Activated CD8-positive, alpha-beta memory T cell treated with anti-CD3 and anti-CD28 coated beads, Interleukin-2, amount 50 U/mL, for 1 hour (primary cell): ENCODE measurements at regions not wholly inside any gene's neighbourhood (a gene's known extent, or its start where the extent isn't known, plus 50 kb on each side); places are given as distances from the start of the nearest gene placed in this dataset.
"Not testable (repeated sequence)": the region's sequence is repeated elsewhere in the genome, so short reads cannot be mapped to it uniquely, and the experiment has no call there.

Experiments used
- DNase-seq: peaks from one replicate; pipeline ENCODE4 v3.0.0-alpha.2; 2020; ENCODE audit errors: extremely low read depth

- DNase-seq, result no peak
Measured at GRCh38 chr21:23026878-23027277, 2028.7 kb downstream of the NCAM2 start.

GRCh38 chr21:23039846-23040245 is 2041.6 kb downstream of the NCAM2 start:
- DNase-seq, result no peak

DNA sequence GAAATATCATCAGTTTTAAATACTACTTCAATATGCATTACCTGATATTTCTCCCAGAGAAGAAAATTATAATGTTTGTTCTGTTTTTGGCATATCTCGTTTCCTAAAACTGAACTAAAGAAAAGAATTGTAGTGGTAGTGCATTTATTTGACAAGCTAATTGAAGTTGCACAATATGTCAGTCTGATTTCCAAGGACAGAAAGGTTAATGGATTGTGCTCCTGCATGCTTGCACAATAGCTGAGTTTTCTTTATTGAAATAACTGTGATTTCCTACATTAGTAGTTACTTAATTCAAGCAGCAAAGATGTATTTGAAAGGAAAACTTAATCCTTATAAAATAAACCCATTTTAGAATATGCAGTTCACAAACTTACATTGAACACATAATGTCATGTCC is 2047.7 kb downstream of the NCAM2 start:
- DNase-seq, result no peak

DNA sequence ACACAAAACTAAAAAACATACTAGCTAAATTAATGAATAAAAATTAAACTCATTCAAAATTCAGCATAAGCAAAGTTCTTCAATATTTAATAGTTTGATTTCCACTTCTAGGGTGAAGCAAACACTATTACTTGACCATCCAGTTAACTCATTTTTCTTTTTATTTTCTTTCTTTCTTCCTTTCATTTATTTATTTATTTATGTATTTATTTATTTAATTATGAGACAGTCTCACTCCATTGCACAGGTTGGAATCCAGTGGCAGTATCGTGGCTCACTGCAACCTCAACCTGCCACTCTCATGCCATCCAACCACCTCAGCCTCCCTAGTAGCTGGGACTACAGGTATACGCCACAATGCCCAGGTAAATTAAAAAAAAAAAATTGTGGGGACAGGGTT is 2069.5 kb downstream of the NCAM2 start:
- DNase-seq, result no peak

GRCh38 chr21:23083242-23083641 is 2085.0 kb downstream of the NCAM2 start:
- no peak for DNase-seq

DNA sequence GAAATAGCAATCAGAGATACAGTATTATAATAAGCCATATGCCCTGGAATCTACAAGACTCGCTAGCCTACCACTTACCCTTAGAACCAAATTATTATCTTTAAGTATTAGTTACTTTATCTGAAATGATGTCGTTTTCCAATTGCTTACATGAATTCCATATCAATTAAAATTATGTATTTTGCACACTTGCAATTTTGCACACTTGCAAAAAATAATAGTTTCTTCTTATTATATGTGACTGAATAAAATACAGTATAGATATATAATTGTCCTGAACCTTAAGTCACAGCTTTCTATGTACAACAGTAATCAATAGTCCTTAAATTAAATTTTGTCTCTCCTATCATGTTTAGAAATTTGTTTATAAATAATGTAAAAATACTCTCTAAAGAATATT is 2095.1 kb downstream of the NCAM2 start:
- DNase-seq, result no peak

- DNase-seq, result no peak
Measured at GRCh38 chr21:23099185-23099584, 2101.0 kb downstream of the NCAM2 start.

GRCh38 chr21:23101111-23101510 is 2102.9 kb downstream of the NCAM2 start:
- DNase-seq, result no peak

- no peak for DNase-seq
Measured at GRCh38 chr21:23108533-23108932, 2110.3 kb downstream of the NCAM2 start.

DNA sequence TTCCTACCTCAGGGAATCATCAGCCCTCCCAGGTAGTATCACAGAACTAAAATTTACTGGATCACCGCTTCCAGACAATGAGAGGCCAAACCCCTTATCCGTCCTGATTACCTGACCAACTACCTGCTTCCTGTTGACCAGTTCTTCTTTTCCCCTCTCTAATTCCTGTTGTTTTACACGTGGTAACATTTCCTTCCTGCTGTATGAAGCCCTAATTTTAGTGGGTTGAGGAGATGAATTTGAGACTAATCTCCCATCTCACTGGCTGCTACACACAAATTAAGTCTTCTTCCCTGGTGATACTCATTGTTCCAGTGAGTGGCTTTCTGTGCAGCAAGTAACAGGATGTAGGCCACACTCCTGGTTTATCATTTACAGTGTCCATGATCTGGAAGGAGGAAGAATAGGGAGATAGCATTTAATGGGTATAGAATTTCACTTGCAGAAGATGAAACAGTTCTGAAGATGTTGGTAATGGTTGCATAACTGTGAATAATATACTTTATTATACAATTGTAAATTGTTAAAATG is 2112.9 kb downstream of the NCAM2 start:
- DNase-seq, result no peak

- DNase-seq, result no peak
Measured at GRCh38 chr21:23119491-23119890, 2121.3 kb downstream of the NCAM2 start.

DNA sequence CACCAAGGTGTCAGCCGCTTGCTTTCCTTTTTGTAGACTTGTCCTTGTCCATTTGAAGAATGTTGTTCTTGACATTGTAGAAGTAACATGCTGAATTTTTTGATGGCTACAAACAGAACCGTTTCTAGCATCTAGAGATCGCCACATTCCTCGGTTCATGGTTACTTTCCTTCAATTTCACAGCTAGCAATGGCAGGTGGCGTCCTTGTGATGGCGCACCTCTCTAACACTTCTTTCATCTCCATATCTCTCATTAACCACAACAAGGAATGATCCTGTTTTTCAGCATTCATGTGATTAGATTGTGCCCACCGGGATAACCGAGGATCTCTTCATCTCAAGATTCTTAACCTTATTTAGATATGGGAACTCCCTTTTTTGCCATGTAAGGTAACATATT is 2129.8 kb downstream of the NCAM2 start:
- no peak for DNase-seq

DNA sequence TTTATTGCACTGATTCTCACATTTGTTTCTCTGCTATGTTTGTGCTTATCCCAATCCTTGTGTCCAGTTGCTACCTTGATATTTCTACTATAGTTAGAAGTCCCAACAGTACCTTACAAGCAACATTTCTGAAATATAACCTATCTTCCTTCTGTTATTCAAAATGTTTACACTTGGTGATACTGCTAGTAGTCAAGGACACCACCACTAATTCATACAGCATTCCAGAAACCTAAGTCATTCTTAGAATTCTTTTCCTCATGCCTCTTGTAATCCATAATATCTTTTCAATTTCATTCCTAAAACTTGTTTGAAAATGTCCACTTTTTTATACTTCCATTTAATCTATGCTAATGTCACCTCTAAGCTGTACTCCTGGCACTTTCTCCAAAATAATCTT is 2132.1 kb downstream of the NCAM2 start:
- DNase-seq, result no peak

GRCh38 chr21:23131177-23131576 is 2133.0 kb downstream of the NCAM2 start:
- no peak for DNase-seq

DNA sequence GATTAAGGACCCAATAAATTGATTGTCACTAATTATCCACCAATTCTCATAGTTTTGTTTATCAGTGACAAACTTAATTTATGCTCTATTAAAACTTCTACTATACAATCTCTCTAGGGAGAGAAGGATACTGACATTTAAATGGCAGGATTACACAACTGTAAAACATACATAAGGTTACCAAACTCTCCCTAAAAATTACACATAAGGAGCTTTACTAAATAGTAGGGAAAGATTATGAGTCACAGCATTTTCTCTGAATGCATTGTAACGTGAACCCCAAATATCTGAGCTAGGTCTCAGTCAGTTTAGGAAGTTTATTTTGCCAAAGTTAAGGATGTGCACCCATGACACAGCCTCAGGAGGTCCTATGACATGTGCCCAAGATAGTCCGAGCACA is 2140.6 kb downstream of the NCAM2 start:
- no peak for DNase-seq

- no peak for DNase-seq
Measured at GRCh38 chr21:23152130-23152529, 2153.9 kb downstream of the NCAM2 start.

GRCh38 chr21:23153842-23154241 is 2155.6 kb downstream of the NCAM2 start:
- DNase-seq, result not testable (repeated sequence)

GRCh38 chr21:23155281-23155680 is 2157.1 kb downstream of the NCAM2 start:
- no peak for DNase-seq

DNA sequence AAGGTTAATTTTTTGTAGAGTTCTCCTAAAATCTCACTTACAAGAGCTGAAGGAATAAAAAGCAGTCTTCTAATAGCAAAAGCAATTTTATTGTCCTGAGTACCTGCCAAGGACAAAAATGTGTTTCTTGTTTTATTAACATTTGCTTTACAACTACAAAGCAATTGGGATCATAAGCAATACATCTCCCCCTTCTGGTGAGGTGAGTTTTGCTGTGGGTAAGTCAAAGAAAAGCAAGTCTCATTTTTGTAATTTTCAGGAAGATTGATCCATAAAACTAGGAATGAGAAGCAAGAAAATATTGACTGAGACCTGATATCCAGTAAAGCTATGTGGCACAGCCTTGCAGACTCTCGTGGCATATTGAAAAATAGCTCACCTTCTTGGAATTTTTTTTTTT is 2162.7 kb downstream of the NCAM2 start:
- no peak for DNase-seq

DNA sequence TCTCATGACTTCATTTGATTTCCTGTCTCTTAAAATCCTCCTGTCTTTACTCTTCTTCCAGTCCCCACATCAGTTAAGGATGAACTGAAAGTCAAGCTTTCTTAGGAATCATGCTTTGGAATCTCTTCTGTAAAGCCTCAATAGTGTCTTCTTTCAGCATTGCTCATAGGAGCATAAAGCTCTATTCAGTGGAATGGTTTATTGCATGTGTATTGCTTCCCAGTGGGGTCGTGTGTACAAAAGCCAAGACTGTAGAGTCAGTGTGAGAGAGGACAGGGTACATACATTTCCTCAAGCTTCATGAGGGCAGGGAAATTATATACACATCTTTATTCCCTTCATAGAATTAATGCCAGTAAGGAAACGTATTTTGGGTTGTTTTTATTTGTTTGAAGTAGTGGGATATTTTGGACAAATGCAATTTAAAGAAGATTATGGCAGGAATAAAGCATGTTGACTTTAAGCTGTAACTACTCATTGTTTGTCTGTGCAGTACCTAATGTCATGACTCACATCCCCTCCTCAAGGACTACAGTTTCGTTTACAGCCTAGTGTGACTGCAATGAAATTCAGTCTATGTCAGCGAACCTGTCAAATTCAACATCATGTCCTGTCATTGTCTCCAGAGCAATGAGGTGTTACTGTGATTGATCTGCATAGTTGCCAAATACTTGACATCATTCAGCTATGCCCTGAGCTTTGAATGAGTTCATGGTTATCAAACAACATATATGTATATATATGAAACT is 2164.2 kb downstream of the NCAM2 start:
- DNase-seq, result no peak
